Dermis microvascular lymphatic vessel endothelial cell (primary cell): ENCODE measurements at regions not wholly inside any gene's neighbourhood (a gene's known extent, or its start where the extent isn't known, plus 50 kb on each side); places are given as distances from the start of the nearest gene placed in this dataset.
"Not testable (repeated sequence)": the region's sequence is repeated elsewhere in the genome, so short reads cannot be mapped to it uniquely, and the experiment has no call there.

Source experiments
- DNase-seq, 2 donors: peaks; one replicate each; pipeline versions ENCODE4 v3.0.0 to v3.0.0-alpha.2; 2010; ENCODE audit warnings: low read depth in 2 of 2

- DNase-seq: no peak
Observed at GRCh38 chr1:234768171-234768568, 158.2 kb upstream of the IRF2BP2 start.

- no peak for DNase-seq
Observed at GRCh38 chr1:234765672-234766071, 155.7 kb upstream of the IRF2BP2 start.

- DNase-seq: no peak
Observed at GRCh38 chr1:234765181-234765580, 155.2 kb upstream of the IRF2BP2 start.

GRCh38 chr1:234763910-234764309, 153.9 kb upstream of the IRF2BP2 start:
- no peak for DNase-seq

- no peak for DNase-seq
Observed at GRCh38 chr1:234763367-234763766, 153.4 kb upstream of the IRF2BP2 start.

GRCh38 chr1:234762127-234762526, 152.1 kb upstream of the IRF2BP2 start:
- not testable (repeated sequence) for DNase-seq

GRCh38 chr1:234760303-234760723, 150.3 kb upstream of the IRF2BP2 start:
- no peak for DNase-seq

GRCh38 chr1:234759888-234760287, 149.9 kb upstream of the IRF2BP2 start:
- no peak for DNase-seq

GRCh38 chr1:234758851-234759250, 148.9 kb upstream of the IRF2BP2 start:
- DNase-seq: no peak

GRCh38 chr1:234756857-234757256, 146.9 kb upstream of the IRF2BP2 start:
- no peak for DNase-seq

GRCh38 chr1:234756066-234756774, 146.2 kb upstream of the IRF2BP2 start:
- DNase-seq: no peak

- DNase-seq: no peak
Observed at GRCh38 chr1:234755449-234755863, 145.5 kb upstream of the IRF2BP2 start.

- DNase-seq: no peak
Observed at GRCh38 chr1:234753979-234754378, 144.0 kb upstream of the IRF2BP2 start.

GRCh38 chr1:234752927-234753326, 142.9 kb upstream of the IRF2BP2 start:
- DNase-seq: no peak

- no peak for DNase-seq
Observed at GRCh38 chr1:234751678-234752077, 141.7 kb upstream of the IRF2BP2 start.

- DNase-seq: peak in 1 of 2 donors; percentile 21
Observed at GRCh38 chr1:234750922-234751627, 141.1 kb upstream of the IRF2BP2 start.

GRCh38 chr1:234748713-234749112, 138.7 kb upstream of the IRF2BP2 start:
- DNase-seq: no peak

GRCh38 chr1:234748066-234748465, 138.1 kb upstream of the IRF2BP2 start:
- DNase-seq: no peak

GRCh38 chr1:234746798-234747196, 136.8 kb upstream of the IRF2BP2 start:
- DNase-seq: no peak

GRCh38 chr1:234745844-234746797, 136.1 kb upstream of the IRF2BP2 start:
- peak in 1 of 2 donors; percentile 66 for DNase-seq

- DNase-seq: no peak
Observed at GRCh38 chr1:234745276-234745675, 135.3 kb upstream of the IRF2BP2 start.
